ENCODE measurements at regions not wholly inside any gene's neighbourhood (a gene's known extent, or its start where the extent isn't known, plus 50 kb on each side); places are given as distances from the start of the nearest gene placed in this dataset.

GRCh38 chr2:153320879-153321278 is 157.7 kb downstream of the RPRM start:
- Histone ChIP-seq H3K4me2 (ENCODE audit: low read length) (no peak overlapping the region), H3K4me1 (ENCODE audit: control insufficient read depth, low read length) (no peaks in the 10 kb centered on the region), H3K36me3 (ENCODE audit: control insufficient read depth, low read length) (no peaks in the 10 kb centered on the region), H3K9me2 (replicated peaks; ENCODE audit: control insufficient read depth, low read length) (no peaks in the 10 kb centered on the region), H3K9me3 (ENCODE audit: control insufficient read depth, insufficient read depth, low read length) (no peaks in the 10 kb centered on the region), H3K79me2 (ENCODE audit: control insufficient read depth, low read length) (no peaks in the 10 kb centered on the region), H3K4me3 (ENCODE audit: low read length) (no peak overlapping the region), H3F3A (ENCODE audit: control insufficient read depth, insufficient read depth) (no peaks in the 10 kb centered on the region), H3K27me3 (ENCODE audit: control insufficient read depth, low read length) (no peaks in the 10 kb centered on the region), H4K20me1 (ENCODE audit: control insufficient read depth, insufficient read depth, low read depth, low read length) (no peaks in the 10 kb centered on the region), H3K27ac (ENCODE audit: low read depth, low read length) (no peak overlapping the region)
- no peak for TF ChIP-seq CTCF (IDR thresholded peaks at IDR 0.05; ENCODE audit: low read depth, low read length, poor library complexity, severe bottlenecking)
- TF ChIP-seq EZH2phosphoT487 (IDR thresholded peaks at IDR 0.05; ENCODE audit: borderline replicate concordance, low read length), result no peak

- H3K9me3 ChIP-seq (ENCODE audit: control insufficient read depth, insufficient read depth, low read length), result no peaks in the 10 kb centered on the region
- no peaks in the 10 kb centered on the region for H4K20me1 ChIP-seq (ENCODE audit: control insufficient read depth, insufficient read depth, low read depth, low read length)
- no peaks in the 10 kb centered on the region for H3F3A ChIP-seq (ENCODE audit: control insufficient read depth, insufficient read depth)
- H3K27ac ChIP-seq (ENCODE audit: low read depth, low read length), result no peak overlapping the region
- H3K4me2 ChIP-seq (ENCODE audit: low read length), result no peak overlapping the region
- TF ChIP-seq EZH2phosphoT487 (IDR thresholded peaks at IDR 0.05; ENCODE audit: borderline replicate concordance, low read length) (no peak), CTCF (IDR thresholded peaks at IDR 0.05; ENCODE audit: low read depth, low read length, poor library complexity, severe bottlenecking) (no peak)
- no peak overlapping the region for H3K4me3 ChIP-seq (ENCODE audit: low read length)
- H3K4me1 ChIP-seq (ENCODE audit: control insufficient read depth, low read length), result no peaks in the 10 kb centered on the region
- H3K36me3 ChIP-seq (ENCODE audit: control insufficient read depth, low read length), result no peaks in the 10 kb centered on the region
- no peaks in the 10 kb centered on the region for H3K27me3 ChIP-seq (ENCODE audit: control insufficient read depth, low read length)
- no peaks in the 10 kb centered on the region for H3K9me2 ChIP-seq (replicated peaks; ENCODE audit: control insufficient read depth, low read length)
- no peaks in the 10 kb centered on the region for H3K79me2 ChIP-seq (ENCODE audit: control insufficient read depth, low read length)
Observed at GRCh38 chr2:153311432-153311831, 167.1 kb downstream of the RPRM start.

- H3F3A ChIP-seq (ENCODE audit: control insufficient read depth, insufficient read depth), result no peaks in the 10 kb centered on the region
- no peak overlapping the region for H3K27ac ChIP-seq (ENCODE audit: low read depth, low read length)
- no peak overlapping the region for H3K4me3 ChIP-seq (ENCODE audit: low read length)
- H3K9me2 ChIP-seq (replicated peaks; ENCODE audit: control insufficient read depth, low read length), result no peaks in the 10 kb centered on the region
- no peak for TF ChIP-seq CTCF (IDR thresholded peaks at IDR 0.05; ENCODE audit: low read depth, low read length, poor library complexity, severe bottlenecking)
- no peak for TF ChIP-seq EZH2phosphoT487 (IDR thresholded peaks at IDR 0.05; ENCODE audit: borderline replicate concordance, low read length)
- no peaks in the 10 kb centered on the region for H3K36me3 ChIP-seq (ENCODE audit: control insufficient read depth, low read length)
- no peaks in the 10 kb centered on the region for H3K4me1 ChIP-seq (ENCODE audit: control insufficient read depth, low read length)
- no peaks in the 10 kb centered on the region for H3K27me3 ChIP-seq (ENCODE audit: control insufficient read depth, low read length)
- no peak overlapping the region for H3K4me2 ChIP-seq (ENCODE audit: low read length)
- no peaks in the 10 kb centered on the region for H3K9me3 ChIP-seq (ENCODE audit: control insufficient read depth, insufficient read depth, low read length)
- no peaks in the 10 kb centered on the region for H3K79me2 ChIP-seq (ENCODE audit: control insufficient read depth, low read length)
- no peaks in the 10 kb centered on the region for H4K20me1 ChIP-seq (ENCODE audit: control insufficient read depth, insufficient read depth, low read depth, low read length)
Observed at GRCh38 chr2:153308466-153308865, 170.1 kb downstream of the RPRM start.

GRCh38 chr2:153307223-153307622 is 171.3 kb downstream of the RPRM start:
- no peak overlapping the region for H3K4me2 ChIP-seq (ENCODE audit: low read length)
- no peaks in the 10 kb centered on the region for H3F3A ChIP-seq (ENCODE audit: control insufficient read depth, insufficient read depth)
- H3K79me2 ChIP-seq (ENCODE audit: control insufficient read depth, low read length), result no peaks in the 10 kb centered on the region
- no peak for TF ChIP-seq CTCF (IDR thresholded peaks at IDR 0.05; ENCODE audit: low read depth, low read length, poor library complexity, severe bottlenecking)
- TF ChIP-seq EZH2phosphoT487 (IDR thresholded peaks at IDR 0.05; ENCODE audit: borderline replicate concordance, low read length), result no peak
- H3K4me3 ChIP-seq (ENCODE audit: low read length), result no peak overlapping the region
- H3K9me3 ChIP-seq (ENCODE audit: control insufficient read depth, insufficient read depth, low read length), result no peaks in the 10 kb centered on the region
- no peaks in the 10 kb centered on the region for H3K4me1 ChIP-seq (ENCODE audit: control insufficient read depth, low read length)
- no peaks in the 10 kb centered on the region for H3K9me2 ChIP-seq (replicated peaks; ENCODE audit: control insufficient read depth, low read length)
- H3K27ac ChIP-seq (ENCODE audit: low read depth, low read length), result no peak overlapping the region
- H4K20me1 ChIP-seq (ENCODE audit: control insufficient read depth, insufficient read depth, low read depth, low read length), result no peaks in the 10 kb centered on the region
- H3K36me3 ChIP-seq (ENCODE audit: control insufficient read depth, low read length), result no peaks in the 10 kb centered on the region
- H3K27me3 ChIP-seq (ENCODE audit: control insufficient read depth, low read length), result no peaks in the 10 kb centered on the region

Data from DOHH2 (cell line).